C4-2B (cell line): ENCODE measurements at regions not wholly inside any gene's neighbourhood (a gene's known extent, or its start where the extent isn't known, plus 50 kb on each side); places are given as distances from the start of the nearest gene placed in this dataset.
"Not testable (repeated sequence)": the region's sequence is repeated elsewhere in the genome, so short reads cannot be mapped to it uniquely, and the experiment has no call there.

Experiments
- H3K27ac ChIP-seq: fragments of 450-650 bp; 2 replicates; pipeline ENCODE4 v1.5.1; 2017
- CTCF ChIP-seq: fragments of 450-650 bp; conservative IDR thresholded peaks from 2 replicates; pipeline ENCODE4 v1.5.1; 2017; ENCODE audit warnings: mild to moderate bottlenecking
- ZFX ChIP-seq: fragments of 450-650 bp; IDR thresholded peaks from 2 replicates; pipeline ENCODE4 v1.6.1; 2017

- H3K27ac ChIP-seq, result no peak overlapping the region
- no peak for TF ChIP-seq ZFX
- TF ChIP-seq CTCF, result no peak
These were observed 109.5 kb upstream of the NCOR2 start for GRCh38 chr12:124676714-124677462.

GRCh38 chr12:124675881-124676713 is 108.7 kb upstream of the NCOR2 start:
- no peak overlapping the region for H3K27ac ChIP-seq
- TF ChIP-seq ZFX (no peak), CTCF (no peak)

- TF ChIP-seq ZFX, result no peak
- TF ChIP-seq CTCF, result no peak
- no peak overlapping the region for H3K27ac ChIP-seq
These were observed 107.5 kb upstream of the NCOR2 start for GRCh38 chr12:124674937-124675336.

GRCh38 chr12:124673801-124674617 is 106.6 kb upstream of the NCOR2 start:
- no peak overlapping the region for H3K27ac ChIP-seq
- TF ChIP-seq ZFX (no peak), CTCF (no peak)

GRCh38 chr12:124669271-124669721 is 101.9 kb upstream of the NCOR2 start:
- H3K27ac ChIP-seq, result not testable (repeated sequence)

GRCh38 chr12:124668602-124669001 is 101.2 kb upstream of the NCOR2 start:
- H3K27ac ChIP-seq, result no peak overlapping the region

More at GRCh38 chr12:124668602-124669001, 101.2 kb upstream of the NCOR2 start:
- no peak for TF ChIP-seq CTCF
- TF ChIP-seq ZFX, result no peak
